HG03432 (cell line): ENCODE measurements at regions not wholly inside any gene's neighbourhood (a gene's known extent, or its start where the extent isn't known, plus 50 kb on each side); places are given as distances from the start of the nearest gene placed in this dataset.

Source experiments
- ATAC-seq: cut with Tn5 transposase; IDR thresholded peaks from one replicate; pipeline ENCODE4 v1.9.1; 2021; ENCODE audit warnings: mild to moderate bottlenecking, moderate library complexity; ENCODE audit not compliant: unreplicated experiment

DNA sequence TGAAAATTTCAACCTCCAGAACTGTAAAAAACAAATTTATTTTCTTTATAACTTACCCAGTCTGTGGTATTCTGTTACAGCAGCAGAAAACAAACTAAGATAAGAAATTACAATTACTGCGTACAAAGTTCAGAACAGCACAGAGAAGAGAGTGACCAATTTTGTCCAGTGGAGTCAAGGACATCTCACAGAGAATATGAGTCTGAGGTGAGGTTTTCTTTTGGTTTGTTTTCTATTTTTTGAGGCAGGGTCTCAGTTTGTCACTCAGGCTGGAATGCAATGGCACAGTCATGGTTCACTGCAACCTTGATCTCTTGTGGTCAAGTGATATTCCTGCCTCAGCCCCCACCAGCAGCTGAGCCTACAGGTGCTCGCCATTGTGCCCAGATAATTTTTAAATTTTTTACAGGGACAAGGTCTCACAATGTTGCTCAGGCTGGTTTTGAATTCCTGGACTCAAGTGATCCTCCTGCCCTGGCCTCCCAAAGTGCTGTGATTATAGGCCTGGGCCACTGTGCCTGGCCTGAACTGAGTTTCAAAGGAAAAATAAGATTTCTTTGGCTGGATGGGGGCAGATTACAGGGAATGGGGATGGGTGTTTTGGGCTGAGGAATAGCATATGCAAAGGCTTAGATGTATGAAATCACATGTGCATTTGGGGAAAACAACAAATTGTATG lies 201.1 kb upstream of the USP24 start:
- no peak for ATAC-seq

DNA sequence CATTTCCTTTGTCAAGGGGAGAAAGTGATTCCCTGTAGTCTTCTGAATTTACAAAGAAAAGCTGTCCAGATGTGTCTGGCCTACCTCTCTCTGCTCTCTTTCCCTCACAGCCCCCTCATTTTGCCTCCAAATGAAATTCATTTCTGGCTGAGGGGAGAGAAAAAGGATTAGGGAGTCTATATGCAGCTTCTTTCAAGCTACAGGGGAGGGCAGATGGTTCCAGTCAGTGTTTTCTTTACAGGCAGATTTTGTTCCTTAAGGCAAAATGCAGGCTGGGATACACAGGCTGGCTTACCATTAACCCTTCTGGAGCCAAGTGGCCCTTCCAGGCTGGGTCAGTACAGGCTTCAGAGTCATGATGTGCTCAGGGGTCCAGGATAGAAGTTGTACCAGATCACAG lies 198.1 kb upstream of the USP24 start:
- no peak for ATAC-seq

DNA sequence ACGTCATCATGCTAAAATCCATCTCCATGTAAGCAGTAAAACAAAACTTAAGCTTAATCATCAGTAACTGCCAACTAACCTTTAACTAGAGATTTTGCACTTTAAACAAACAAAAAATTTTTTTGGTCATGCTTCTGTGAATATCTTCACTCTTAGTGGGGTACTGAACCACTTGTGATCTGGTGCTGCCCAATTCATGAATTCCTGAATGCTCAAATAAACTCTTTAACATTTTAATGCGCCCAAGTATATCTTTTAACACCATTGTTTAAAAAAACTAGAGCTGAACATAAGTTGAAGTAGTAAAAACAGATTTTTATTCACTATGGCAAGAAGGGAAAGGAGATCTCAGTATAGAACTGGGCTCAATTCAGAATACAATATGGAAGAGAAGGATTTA lies 196.9 kb upstream of the USP24 start:
- ATAC-seq: no peak

DNA sequence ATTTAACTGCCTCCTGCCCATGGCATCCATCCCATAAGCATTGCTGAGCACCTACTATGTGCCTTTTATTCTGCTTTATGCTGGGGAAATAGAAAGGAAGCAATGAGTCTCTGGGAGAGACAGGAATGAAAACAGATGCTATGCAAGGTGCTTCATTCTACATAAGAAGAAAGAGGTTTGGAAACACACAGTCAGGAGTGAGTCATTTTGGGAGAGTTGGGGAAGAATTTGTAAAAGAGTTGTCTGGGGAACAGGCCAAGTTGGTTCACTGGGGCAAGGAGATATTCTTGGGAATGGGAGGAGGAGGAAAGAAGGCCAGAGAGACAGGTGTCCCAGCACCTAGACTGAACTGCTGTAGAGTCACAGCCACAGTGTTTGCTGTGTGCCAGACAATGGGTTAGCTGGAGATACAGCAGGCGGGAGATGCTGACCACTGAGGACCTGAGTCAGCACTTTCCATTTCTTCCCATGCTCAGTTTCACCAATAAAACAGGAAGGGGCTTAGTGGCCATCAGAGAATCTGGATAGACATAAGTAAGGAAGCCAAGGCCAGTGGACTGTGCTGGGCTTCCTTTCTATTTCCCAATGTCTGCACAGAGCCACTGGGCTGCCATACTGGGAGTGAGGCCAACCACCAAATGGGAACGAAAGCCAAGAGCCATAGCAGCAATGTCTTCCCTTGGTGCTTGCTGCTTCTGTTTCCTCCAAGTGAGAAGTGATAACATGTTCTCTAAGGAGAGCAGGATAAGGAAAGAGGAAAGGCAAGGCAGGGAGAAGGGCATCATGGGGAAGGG lies 187.7 kb upstream of the USP24 start:
- no peak for ATAC-seq

DNA sequence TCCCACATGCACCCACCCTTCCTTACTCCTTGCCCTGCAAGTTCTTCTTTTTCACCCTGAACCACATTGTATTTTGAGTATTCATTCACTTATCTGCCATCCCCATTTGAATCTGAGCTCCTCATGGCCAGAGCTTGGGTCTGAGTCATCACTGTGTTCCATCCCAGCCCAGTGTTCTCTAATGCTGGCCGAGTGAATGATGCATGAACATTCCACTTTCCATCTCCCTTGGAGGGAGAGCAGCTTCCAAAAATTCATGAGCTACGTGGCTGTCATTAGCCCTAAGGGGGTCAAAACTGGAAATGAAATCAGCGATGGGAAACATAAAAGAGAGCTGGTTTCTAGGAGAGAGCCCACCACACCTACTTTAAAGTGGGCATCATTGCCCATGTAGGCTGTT lies 187.0 kb upstream of the USP24 start:
- no peak for ATAC-seq

DNA sequence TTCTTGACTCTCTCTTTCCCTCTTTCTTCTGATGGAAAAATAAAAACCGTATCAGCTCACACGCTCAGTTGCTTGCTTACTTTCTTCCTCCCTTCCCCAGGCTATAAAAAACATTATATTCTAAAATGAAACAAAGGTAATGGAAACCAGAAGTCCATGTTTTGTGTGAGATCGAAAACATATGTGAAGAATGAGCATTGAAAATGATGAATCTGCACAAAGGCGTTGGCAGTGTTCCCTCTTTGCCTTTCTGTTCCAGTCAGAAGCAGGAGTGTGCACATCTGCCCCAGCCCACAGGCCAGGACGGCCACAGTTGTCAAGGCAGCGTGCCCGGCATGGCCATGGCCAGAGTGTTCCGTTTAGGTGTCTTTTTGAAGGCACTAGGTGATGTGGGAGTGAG lies 185.3 kb upstream of the USP24 start:
- no peak for ATAC-seq

DNA sequence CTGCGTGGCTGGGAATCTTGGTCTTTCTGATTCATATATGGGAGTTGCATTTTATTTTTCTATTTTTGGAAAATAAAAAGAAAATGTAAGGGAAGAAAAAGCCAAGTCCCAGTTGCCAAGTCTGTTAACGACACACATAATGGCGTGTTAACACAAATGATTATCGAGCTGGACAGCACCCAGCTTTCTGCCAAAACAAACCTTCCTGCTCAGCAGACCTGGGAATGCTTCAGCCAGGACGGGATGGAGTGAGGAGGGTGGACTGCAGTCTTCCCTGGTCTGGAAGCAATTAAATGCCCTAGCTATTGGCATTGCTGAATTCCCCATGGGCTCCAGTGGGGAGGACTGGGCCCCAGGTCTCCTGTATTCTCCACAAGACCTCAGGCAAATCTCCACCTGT lies 184.2 kb upstream of the USP24 start:
- ATAC-seq: no peak

DNA sequence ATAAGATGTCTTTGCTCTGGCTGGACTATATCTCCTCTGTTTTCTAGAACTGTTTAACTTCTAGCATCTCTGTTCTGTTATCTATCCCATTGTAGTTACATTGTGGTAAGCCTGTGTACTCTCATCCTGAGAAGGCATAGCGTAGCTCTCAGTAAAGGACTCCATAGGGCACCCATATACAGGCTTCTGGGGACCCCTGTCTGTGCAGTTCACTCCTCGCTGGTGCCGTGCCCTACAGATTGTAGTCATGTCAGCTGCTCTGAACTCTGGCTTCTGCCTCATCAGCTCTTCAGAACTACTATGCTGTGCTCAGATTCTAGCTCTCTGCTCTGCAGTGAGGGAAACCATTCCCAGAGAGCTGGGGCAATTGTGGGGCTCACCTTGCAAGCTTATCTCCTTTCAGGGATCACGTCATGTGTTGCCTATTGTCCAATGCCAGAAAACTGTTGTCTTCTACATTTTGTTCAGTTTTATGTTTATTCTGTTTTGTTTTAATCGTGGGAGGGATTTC lies 181.3 kb upstream of the USP24 start:
- ATAC-seq: no peak

DNA sequence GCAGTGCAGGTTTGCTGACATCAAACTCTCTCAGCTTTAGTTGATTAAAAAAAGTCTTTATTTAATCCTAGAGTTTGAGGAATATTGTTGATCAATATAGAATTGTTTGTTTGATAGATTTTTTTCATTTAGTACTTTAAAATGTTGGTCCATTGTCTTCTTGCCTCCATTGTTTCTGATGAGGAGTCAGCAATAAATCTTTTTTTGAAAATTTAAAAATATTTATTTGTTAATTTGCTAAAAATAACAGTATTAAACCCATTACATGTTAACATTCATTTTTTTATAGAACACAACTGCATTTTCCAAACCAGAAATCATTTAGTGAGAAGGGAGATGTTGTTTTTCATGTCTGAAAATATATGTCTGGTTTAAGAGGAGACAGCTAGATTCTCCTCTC lies 173.8 kb upstream of the USP24 start:
- ATAC-seq: no peak

DNA sequence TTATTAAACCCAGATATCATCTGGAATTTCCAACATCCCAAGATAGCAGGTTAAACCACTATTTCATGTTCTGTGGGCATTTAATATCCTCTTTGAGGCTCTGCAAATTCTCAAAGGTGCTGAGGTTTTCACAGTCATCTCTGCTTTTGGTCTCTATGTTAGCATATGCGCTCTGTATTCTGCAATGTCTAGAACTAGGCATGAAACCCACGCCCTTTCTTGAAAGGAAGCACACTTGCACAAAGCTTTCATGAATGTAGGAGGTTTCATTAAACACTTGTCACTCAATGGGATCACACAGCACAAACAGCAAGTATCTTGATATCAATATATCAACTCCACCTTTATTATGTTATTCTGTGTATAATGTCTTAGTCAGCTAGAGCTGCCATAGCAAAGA lies 172.0 kb upstream of the USP24 start:
- no peak for ATAC-seq

DNA sequence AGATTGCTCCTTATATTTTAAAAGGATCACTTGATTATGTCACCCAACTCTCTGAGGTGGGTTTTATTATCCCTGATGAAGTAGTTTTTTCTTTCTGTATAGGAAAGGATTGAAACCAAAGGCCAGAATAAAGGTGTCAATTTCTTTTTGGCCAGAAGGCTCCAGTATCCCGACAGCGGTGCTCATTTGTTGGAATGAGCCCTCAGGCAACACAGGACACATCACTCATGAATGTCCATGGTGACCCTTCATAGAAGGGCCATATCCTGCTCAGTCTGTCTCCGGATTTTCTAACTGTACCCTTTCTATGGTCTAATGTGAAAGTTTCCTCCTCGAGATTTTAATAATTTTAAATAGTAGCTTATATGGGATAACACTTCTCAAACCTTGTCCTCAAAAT lies 171.3 kb upstream of the USP24 start:
- no peak for ATAC-seq

DNA sequence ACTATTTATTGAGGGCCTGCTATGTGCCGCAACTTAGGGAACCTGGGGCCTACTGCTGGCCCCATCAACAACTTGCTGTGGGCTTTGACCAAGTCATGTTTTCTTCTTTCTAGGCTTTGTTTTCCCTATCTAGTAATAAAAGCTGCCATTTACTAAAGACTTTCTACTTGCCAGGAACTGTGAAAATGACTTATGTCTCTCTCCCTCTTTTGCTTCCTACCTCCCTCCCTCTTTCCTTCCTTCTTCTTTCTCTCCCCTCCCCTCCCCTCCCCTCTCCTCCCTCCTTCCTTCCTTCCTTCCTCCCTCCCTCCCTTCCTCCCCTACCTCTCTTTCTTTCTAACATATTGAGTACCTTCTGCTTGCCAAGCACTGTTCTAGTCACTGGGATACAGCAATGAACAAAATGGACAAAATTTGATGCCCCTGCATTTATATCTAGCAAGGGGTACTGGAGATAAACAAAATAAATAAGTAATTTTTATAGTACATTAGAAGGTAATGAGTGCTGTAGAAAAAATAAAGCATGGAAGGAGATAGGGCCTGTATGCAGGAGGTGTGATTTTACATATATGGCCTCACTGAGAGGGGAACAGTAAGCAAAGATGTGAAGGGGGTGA lies 170.3 kb upstream of the USP24 start:
- ATAC-seq: no peak

DNA sequence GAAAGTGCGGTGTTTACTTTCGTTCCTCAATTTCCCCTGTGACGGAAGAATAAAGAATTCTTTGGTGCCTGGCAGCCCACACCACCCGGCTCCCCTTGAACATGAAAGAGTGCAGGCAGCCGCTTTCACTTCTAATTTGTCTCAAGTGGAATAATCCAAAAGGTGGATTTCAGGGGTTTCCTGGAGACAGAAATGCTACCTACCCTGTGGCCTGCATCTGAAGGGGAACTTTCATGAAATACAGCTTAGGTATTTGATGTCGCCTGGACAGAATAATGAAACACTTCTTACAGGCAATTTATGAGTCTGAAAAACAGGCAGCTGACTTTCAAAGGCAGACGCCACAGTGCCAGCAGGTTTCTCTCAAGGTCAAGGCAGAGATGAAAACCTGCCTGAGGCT lies 169.5 kb upstream of the USP24 start:
- no peak for ATAC-seq

DNA sequence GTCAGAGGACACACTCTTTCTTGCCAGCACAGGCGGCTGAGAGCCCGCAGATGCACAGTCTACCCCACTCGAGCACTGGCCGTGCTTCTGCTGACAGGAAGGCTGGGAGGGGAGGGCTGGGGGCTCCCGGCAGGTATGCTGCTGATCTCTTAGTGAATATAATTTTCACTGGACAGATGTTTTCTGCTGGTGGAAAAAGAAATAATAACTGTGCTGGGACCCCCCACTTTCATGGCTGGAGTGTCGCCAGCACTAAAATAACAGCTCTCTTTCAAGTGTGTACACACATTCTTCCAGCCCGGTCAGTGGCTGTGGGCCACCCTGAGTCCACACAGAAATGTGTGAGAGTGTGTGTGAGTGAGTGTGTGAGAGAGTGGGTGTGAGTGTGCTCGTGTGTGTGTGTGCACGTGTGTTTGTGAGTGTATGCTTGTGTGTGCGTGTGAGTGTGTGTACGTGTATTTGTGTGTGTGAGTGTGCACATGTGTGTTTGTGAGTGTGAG lies 167.7 kb upstream of the USP24 start:
- ATAC-seq: no peak

DNA sequence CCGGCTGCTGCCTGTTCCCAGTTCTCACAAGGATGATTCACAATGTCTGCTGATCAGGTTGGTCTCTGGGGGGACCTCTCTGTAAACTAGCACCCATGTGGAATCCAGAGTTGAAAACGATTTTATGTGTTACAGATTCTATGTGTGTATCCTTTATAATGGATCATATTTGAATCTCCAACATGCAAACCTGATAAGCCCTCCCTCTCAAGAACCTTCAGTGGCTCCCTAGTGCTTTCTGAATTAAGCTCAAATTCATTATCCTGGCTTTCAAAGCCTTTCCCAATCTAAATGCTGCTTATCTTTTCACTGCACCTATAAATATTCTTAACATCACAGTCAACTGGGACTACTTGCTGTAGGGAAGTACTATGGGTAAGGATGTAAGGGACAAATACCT lies 166.8 kb upstream of the USP24 start:
- no peak for ATAC-seq

DNA sequence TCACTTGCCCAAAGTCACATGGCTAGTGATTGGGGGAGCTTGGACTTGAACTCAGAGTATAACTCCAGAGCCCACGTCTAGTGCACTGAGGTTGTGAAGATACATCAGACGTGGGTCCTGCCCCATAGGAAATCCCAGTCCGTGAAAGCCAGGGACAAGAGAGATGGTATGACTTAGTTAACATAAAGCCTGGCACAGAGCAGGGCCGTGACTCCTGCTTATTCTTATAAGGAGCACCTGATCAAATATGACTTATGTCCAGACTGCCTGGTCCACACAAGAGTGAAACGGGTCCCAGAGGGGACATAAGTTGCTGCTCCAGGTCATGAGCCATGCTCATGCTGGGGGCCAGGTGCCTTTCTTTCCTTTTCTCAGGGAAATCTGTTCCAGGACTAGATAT lies 166.3 kb upstream of the USP24 start:
- no peak for ATAC-seq

DNA sequence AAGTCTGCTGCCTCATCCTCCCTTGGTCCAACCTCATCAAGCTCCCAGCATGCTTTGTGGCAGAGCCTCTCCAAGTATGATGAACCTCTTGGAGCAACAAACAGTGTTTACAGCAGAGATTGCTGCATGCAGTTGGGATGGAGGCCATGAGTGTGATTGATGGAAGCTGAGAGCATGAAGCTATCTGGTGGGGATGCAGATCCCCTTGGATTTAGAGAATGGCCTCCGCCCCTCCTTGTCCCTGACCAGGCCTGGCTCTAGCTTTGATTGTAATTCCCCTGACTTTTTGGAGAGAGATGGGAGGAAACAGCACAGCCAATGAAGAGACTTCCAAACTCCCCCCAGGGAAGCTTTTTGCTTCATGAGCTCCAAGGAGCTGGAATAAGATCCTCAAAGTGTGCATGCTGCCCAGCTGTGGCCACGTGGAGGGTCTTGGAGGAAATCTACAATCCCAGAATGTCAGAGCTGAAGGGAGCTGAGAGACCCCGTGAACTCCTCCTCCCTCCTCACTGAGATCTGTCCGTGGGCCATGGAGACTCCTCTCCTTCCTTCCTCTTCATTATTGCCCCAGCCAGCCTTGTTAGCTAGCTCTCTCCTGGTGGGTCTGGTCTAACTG lies 165.3 kb upstream of the USP24 start:
- ATAC-seq: no peak

DNA sequence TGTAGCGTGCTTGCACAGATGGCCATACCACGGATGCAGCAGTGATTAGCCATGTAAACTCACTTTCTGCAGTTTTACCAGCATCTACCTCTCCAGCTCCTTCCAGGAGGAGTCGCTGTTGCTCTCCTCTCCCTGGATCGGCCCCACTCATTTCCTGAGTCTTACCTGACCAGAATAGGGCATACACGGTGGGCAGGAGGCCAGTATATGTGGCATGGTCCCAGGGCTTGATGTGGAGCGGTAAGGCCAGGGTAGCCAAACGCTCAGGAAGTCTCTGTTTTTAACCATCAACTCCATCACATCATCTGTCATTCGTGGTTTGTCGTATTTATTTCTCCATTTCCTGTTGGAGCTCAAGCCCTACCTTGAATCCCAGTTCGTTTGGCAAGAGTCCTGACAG lies 163.4 kb upstream of the USP24 start:
- ATAC-seq: no peak

DNA sequence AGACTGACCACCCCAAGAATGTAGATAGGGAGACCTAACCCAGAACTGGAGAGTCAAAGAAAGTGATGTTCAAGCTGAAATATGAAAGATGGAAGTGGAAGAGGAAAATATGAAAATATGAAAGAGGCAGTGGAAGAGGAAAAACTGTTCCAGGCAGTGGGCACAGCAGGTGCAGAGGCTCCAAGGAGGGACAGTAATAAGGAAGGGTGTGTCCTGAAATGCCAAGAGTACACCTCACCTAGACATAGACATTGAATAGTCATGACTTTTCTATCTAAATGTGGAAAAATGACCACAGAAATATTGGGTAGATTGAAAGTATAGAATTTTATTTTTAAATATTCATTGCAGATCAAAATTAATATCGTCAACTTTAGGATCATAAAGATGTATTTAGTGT lies 161.7 kb upstream of the USP24 start:
- no peak for ATAC-seq

DNA sequence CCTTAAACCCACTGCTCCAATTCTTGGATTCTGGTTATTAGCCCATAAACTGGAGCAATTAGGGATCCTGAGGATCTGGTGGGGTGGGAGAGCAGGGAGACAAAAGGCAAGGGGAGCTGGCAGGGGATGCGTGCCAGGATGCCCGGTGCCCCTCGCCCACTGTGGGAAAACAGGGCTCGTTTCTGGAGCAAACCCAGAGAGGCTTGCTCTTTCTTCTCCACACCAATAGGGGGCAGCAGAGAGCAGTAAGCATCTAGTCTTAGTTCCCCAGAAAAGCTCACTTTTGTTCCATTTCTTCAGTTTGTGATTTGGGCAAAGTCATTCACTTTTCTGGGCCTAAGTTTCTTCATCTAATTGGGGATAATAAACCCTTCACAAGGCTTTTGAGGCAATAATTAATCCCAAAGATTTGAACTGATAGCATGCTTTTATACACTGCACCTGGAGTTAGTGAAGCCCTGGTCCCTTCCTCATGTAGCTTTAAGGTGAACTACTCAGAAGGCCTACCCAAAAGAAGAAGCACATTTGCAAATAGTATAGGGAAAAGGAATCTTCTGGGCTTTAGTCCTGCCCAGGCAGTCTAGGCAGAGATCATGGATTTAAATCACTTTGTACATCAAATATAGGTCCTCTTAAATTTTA lies 160.6 kb upstream of the USP24 start:
- peak; percentile 75 for ATAC-seq
